ENCODE measurements at regions not wholly inside any gene's neighbourhood (a gene's known extent, or its start where the extent isn't known, plus 50 kb on each side); places are given as distances from the start of the nearest gene placed in this dataset.

- TF ChIP-seq, protein P1, sequence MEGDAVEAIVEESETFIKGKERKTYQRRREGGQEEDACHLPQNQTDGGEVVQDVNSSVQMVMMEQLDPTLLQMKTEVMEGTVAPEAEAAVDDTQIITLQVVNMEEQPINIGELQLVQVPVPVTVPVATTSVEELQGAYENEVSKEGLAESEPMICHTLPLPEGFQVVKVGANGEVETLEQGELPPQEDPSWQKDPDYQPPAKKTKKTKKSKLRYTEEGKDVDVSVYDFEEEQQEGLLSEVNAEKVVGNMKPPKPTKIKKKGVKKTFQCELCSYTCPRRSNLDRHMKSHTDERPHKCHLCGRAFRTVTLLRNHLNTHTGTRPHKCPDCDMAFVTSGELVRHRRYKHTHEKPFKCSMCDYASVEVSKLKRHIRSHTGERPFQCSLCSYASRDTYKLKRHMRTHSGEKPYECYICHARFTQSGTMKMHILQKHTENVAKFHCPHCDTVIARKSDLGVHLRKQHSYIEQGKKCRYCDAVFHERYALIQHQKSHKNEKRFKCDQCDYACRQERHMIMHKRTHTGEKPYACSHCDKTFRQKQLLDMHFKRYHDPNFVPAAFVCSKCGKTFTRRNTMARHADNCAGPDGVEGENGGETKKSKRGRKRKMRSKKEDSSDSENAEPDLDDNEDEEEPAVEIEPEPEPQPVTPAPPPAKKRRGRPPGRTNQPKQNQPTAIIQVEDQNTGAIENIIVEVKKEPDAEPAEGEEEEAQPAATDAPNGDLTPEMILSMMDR (IDR thresholded peaks at IDR 0.05; ENCODE audit: low read length): no peak
- TF ChIP-seq EZH2 (IDR thresholded peaks at IDR 0.05; ENCODE audit: borderline replicate concordance, low read length): no peak
- no peaks in the 10 kb centered on the region for H3F3A ChIP-seq (ENCODE audit: insufficient read depth, low read length)
- H3K79me2 ChIP-seq (ENCODE audit: insufficient read depth, low read length): no peaks in the 10 kb centered on the region
- H4K20me1 ChIP-seq (ENCODE audit: insufficient read depth, low read length): no peaks in the 10 kb centered on the region
- H3K27me3 ChIP-seq (ENCODE audit: insufficient read depth, low read length): no peaks in the 10 kb centered on the region
- no peak overlapping the region for H2AFZ ChIP-seq (ENCODE audit: low read length)
- H3K4me3 ChIP-seq (ENCODE audit: low read depth, low read length, poor library complexity, severe bottlenecking): no peak overlapping the region
- H3K4me1 ChIP-seq (ENCODE audit: insufficient read depth, low read length, severe bottlenecking): no peaks in the 10 kb centered on the region
- no peak overlapping the region for H3K27ac ChIP-seq (ENCODE audit: low read depth, low read length, poor library complexity, severe bottlenecking)
- H3K36me3 ChIP-seq (ENCODE audit: insufficient read depth, low read length): no peaks in the 10 kb centered on the region
- no peak overlapping the region for H3K9ac ChIP-seq (ENCODE audit: low read length)
- H3K9me3 ChIP-seq (ENCODE audit: low read length): no peaks in the 10 kb centered on the region
- H3K4me2 ChIP-seq (ENCODE audit: low read length): no peak overlapping the region
- H3K9me2 ChIP-seq (ENCODE audit: low read depth, low read length): no peaks in the 10 kb centered on the region
These were observed 1019.0 kb upstream of the TMEM132C start for GRCh38 chr12:127247937-127248336.

- Histone ChIP-seq H3K36me3 (ENCODE audit: insufficient read depth, low read length) (no peaks in the 10 kb centered on the region), H3K9ac (ENCODE audit: low read length) (no peak overlapping the region), H3F3A (ENCODE audit: insufficient read depth, low read length) (no peaks in the 10 kb centered on the region), H3K9me3 (ENCODE audit: low read length) (no peaks in the 10 kb centered on the region), H3K4me1 (ENCODE audit: insufficient read depth, low read length, severe bottlenecking) (no peaks in the 10 kb centered on the region), H3K27me3 (ENCODE audit: insufficient read depth, low read length) (no peaks in the 10 kb centered on the region), H3K27ac (ENCODE audit: low read depth, low read length, poor library complexity, severe bottlenecking) (no peak overlapping the region), H3K4me2 (ENCODE audit: low read length) (no peak overlapping the region), H4K20me1 (ENCODE audit: insufficient read depth, low read length) (no peaks in the 10 kb centered on the region), H2AFZ (ENCODE audit: low read length) (no peak overlapping the region), H3K4me3 (ENCODE audit: low read depth, low read length, poor library complexity, severe bottlenecking) (no peak overlapping the region), H3K9me2 (ENCODE audit: low read depth, low read length) (no peaks in the 10 kb centered on the region), H3K79me2 (ENCODE audit: insufficient read depth, low read length) (no peaks in the 10 kb centered on the region)
- TF ChIP-seq, protein P1 (IDR thresholded peaks at IDR 0.05; ENCODE audit: low read length): no peak
- TF ChIP-seq EZH2 (IDR thresholded peaks at IDR 0.05; ENCODE audit: borderline replicate concordance, low read length): no peak
These were observed 1017.5 kb upstream of the TMEM132C start for GRCh38 chr12:127249428-127249827.

DNA sequence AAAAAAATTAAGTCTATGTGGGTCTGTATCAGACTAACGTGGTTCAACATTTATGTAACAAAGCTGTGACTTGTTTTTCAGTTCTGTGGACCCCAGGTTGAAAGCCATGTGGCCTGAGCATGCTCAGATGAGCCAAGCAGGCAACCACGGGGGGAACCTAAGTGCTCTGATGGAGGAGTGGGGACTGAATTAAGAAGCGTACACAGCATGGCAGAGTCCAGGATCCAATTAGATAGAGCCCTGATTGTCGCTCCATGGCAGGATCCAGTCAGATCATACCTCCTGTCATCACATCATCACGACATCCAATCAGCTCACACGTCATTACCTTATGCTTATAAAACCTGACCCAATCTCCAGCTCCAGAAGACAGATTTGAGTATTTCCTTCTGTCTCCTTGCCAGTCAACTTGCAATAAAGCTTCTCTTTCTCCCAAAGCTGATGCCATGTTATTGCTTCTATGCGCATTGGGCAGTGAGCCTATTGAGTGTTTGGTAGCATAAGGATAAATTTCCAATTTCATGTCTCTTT lies 1013.1 kb upstream of the TMEM132C start:
- no peak for TF ChIP-seq EZH2 (IDR thresholded peaks at IDR 0.05; ENCODE audit: borderline replicate concordance, low read length)
- TF ChIP-seq, protein P1 (IDR thresholded peaks at IDR 0.05; ENCODE audit: low read length): no peak
- H3K36me3 ChIP-seq (ENCODE audit: insufficient read depth, low read length): no peaks in the 10 kb centered on the region

More for the DNA sequence above, 1013.1 kb upstream of the TMEM132C start:
- Histone ChIP-seq H3K9me2 (ENCODE audit: low read depth, low read length) (no peaks in the 10 kb centered on the region), H3K27ac (ENCODE audit: low read depth, low read length, poor library complexity, severe bottlenecking) (no peak overlapping the region), H3K79me2 (ENCODE audit: insufficient read depth, low read length) (no peaks in the 10 kb centered on the region), H3K4me3 (ENCODE audit: low read depth, low read length, poor library complexity, severe bottlenecking) (no peak overlapping the region), H3K27me3 (ENCODE audit: insufficient read depth, low read length) (no peaks in the 10 kb centered on the region), H2AFZ (ENCODE audit: low read length) (no peak overlapping the region), H4K20me1 (ENCODE audit: insufficient read depth, low read length) (no peaks in the 10 kb centered on the region), H3K4me2 (ENCODE audit: low read length) (no peak overlapping the region), H3K9me3 (ENCODE audit: low read length) (no peaks in the 10 kb centered on the region), H3K4me1 (ENCODE audit: insufficient read depth, low read length, severe bottlenecking) (no peaks in the 10 kb centered on the region), H3K9ac (ENCODE audit: low read length) (no peak overlapping the region), H3F3A (ENCODE audit: insufficient read depth, low read length) (no peaks in the 10 kb centered on the region)
